NOMO-1 treated with DMSO at 0.1 percent for 48 hours (cell line): ENCODE measurements at regions not wholly inside any gene's neighbourhood (a gene's known extent, or its start where the extent isn't known, plus 50 kb on each side); places are given as distances from the start of the nearest gene placed in this dataset.

Experiments
- DNase-seq: peaks from one replicate; lab custom pipeline; 2025; ENCODE audit not compliant: unreplicated experiment; lab: John Stamatoyannopoulos, UW

DNA sequence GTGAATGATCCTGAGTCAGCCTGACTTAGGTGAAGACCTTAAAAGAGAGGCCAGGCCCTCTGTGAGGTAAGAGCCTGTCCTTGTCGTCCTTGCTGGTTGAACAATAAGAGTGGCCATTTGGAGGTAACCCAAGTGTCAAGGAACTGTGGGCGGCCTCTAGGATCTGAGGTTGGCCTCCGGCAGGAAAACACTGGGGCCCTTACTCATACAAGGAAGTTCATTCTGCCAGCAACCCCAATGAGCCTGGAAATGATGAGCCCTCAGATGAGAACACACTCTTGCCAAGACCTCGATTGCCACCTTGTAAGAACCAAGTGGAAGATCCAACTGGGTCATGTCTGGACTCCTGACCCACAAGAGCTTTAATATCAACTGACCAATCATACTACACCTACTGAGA, 95.5 kb upstream of the LRATD1 start:
- DNase-seq: no peak

DNA sequence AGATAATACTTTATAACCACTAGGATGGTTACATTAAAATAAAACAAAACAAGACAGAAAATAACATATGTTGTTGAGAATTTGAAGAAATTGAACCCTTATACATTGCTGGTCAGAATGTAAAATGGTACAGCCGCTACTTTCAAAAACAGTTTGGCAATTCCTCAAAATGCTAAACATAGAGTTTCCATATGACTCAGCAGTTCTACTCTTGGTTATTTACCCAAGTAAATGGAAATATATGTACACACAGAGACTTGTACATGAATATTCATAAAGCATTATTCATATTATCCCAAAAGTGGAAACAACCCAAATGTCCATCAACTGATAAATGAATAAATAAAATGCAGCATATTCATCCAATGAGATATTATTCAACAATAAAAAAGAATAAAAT, 92.5 kb upstream of the LRATD1 start:
- no peak for DNase-seq

DNA sequence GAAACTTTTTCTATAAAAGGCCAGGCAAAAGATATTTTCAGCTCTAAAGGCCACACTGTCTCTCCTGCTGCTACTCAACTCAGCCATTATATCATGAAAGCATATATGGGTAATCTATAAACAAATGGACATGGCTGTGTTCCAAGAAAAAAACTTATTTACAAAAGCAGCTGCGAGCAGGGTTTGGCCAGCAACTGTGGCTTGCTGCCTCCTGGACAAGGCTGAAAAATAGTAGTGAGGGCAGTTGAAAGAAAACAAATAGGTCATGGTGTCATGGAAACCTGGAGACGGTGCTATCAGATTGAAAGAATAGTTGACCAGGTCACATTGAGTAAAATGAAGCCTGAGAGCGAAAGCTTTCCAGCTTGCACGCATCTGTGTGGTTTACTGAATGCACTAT, 89.2 kb upstream of the LRATD1 start:
- no peak for DNase-seq

DNA sequence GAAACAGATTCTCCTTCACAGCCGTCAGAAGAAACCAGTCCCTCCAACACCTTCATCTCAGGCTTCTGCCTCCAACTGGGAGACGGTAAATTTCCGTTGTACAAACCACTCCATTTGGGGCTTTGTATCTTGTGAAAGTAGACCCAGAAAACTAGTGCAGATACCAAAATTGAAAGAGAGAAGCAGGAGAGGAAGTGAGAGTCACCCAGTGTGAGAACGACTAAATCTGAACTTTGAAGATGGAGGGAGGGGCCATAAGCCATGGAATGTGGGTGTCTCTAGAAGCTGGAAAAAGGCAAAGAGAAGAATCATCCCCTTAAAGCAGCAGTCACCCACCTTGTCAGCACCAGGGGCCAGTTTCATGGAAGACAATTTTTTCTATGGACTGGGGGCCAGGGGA, 88.3 kb upstream of the LRATD1 start:
- no peak for DNase-seq

DNA sequence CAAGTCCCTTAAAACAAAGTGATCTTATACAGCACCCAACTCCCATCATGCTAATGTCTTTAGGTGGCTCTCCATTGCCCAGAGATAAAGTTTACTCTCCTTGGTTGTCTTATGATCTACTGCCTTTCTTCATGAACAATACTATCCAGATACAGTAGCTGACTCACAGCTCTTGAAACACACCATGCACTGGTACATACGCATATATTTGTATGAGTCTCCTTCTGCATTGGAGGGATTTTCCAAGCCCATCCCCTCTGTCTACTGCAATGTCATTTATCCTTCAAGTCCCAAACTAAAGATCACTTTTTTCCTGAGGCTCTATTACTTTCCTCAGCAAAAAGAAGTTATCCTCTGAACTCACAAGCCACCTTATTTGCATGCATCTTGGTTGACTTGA, 84.7 kb upstream of the LRATD1 start:
- no peak for DNase-seq

DNA sequence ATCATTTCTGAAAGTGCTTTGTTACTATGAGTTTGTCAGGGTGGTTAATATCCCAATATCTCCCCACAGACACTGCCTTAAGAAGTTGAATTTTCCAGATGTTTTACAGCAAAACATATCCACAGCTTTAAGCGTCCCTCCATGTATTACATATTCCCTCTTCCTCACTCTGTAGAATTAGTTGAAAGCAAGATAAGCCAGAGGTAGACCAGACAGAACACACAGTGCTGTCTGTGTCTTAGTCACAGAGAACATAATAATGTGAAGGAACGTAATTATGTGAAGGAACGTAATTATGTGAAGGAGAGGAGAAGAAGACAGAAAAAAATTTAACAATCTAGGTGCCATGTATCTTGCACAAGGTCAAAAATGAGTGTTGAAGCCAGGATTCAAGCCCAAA, 81.9 kb upstream of the LRATD1 start:
- DNase-seq: no peak

DNA sequence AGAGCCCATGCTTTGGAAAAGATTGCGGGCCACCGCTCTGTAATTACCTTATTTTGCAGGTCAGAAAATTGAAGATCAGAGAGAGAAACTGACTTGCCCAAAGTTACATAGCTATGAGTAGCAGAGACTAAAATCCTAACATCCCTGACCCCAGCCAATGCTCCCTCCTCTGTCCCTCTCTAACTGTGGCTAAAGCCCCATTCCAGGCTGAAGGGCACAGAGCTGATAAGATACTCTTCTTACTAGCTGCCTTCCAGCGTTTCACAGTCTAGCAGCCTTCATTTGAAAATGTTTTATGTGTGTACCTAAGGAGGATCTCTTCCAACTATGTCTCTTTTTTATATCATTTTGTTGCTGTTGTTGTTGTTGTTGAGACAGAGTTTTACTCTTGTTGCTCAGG, 81.4 kb upstream of the LRATD1 start:
- no peak for DNase-seq

DNA sequence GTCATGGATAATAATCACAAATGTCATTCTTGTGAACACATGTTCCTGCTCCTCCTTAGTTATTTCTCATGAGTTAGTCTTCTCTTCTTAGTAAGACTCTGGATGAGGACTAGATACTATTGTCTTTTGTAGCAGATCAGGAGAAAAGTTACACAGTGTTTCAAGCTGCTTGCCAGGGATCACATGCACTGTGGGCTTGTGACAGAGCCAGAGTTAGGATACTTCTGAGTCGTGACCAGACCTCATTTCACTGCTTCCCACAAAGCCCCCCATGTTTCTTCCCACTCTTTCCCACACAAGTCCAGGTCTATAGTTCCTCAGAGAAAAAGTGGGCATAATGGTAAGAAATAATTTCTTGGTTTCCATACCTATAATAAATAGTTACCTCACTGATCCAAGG, 80.2 kb upstream of the LRATD1 start:
- no peak for DNase-seq

DNA sequence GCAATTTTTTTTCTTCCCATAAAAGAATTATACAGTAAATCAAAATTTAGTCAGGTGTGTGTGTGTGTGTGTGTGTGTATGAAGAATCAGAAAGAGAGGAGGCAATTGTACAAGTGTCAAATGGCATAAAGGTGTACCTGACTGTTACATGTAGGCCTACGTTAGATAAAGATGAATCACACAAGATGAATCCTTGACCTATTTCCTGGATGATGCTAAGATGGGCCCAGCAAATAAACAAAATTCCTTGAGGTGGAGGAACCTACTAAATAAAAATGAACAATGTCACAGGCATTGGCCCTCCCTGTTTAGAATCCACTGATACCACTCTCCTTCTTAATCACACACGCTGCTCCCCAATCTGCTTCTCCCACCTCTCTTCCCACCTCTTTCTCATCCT, 79.7 kb upstream of the LRATD1 start:
- DNase-seq: no peak

DNA sequence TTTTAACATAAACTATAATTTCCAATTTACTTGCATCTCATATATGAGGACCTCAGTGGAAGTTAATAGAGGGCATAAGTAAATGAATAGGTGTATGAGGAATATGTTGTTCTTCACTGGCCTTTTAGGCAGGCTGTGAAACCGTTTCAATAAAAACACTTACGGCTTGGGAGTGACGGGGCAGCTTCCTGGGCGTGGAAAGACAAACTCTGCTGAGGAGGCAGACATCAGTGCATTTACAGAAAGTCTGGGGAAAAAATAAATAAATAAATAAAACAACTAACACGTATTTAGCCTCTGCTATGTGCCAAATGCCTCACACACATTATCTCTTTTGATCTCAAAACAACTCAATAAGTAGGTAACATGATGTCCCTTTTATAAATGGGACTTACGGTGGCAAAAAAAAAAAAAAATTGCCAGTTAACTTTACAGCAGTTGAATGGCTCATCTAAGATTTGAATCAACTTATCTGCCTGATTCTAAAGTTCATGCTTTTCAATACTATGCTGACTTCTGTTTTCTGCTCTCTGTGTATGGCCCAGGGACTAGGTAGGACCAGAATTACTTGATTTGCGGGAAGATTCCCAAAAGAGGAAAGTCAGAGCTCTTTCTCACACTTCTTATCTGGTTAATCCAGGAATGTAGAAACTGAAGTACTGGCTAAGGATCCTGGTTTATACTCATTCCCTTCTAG, 77.5 kb upstream of the LRATD1 start:
- no peak for DNase-seq

DNA sequence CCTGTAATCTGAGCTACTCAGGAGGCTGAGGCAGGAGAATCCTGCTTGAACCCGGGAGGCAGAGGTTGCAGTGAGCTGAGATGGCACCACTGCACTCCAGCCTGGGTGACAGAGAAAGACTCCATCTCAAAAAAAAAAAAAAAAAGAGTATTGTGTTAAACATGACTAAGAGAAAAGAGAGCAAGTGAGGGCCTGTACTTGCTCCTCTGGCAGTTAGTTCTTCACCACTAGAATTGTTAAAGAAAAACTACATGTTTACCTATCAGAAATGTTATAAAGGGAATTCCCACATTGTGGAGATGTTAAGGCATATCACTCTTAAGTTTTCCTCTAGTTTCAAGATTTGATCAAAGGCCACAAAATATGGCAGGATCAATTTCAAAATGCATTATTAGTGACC, 75.4 kb upstream of the LRATD1 start:
- no peak for DNase-seq

DNA sequence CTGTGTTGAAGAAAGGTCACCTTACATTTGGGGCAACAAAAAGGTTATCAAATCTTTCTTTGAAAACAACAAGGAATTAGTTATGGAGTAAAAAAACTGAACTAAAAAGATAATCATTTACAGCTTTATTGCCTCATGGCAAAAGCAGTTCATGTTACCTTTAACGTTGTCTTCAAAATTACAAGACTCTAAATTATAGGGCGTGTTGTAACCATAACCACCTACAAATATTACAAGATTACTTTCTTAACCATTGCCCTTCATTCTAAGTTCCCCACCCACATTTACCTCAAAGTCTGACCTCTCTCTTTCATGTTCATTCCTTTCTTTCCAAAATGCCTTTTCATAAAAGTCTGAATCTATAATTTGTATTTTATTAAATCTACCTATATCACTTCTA, 74.6 kb upstream of the LRATD1 start:
- DNase-seq: no peak

DNA sequence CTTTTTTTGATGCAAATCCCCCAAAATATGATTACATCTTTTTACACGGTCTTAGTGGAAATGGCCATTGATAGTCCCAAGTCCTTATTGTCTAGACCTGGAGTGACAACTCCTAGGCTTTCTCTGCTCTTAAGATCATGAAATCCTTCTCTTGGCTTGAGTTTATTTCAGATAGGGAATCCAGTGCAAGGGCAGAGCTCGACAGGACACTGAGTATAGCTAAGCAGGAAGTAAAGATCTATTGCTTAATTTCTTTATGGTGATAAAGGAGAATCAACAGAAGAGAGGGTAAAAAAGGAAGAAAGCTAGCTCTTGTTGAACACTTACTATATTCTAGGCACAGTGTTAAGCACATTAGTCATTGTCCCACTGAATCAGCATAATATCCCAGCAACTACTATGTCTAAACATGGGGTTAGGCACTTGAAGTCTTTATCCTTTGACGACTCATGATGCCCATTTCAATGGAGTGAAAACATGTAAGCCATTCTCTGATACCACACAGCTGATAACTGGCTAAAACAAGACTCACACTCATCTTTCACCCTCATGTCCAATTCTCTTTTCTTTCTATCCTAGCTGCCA, 74.1 kb upstream of the LRATD1 start:
- no peak for DNase-seq

DNA sequence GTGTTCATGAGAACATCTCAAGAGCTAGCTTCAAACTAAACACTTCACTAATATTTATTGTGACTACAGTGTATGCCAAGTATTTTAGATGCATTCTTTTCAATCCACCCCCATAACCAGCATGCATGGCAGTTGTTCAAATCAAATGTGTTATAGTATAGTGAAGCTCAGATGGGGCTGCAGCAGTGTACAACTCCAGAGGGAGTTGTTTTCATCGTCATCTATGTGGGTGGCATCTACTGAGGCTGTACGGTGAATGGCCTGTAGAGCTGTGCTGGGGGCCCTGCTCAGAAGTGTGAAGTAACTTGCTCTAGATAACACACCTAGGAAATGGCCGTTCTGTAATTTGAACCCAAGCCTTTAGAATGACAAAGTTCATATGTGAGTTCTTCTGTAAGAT, 71.8 kb upstream of the LRATD1 start:
- DNase-seq: no peak

DNA sequence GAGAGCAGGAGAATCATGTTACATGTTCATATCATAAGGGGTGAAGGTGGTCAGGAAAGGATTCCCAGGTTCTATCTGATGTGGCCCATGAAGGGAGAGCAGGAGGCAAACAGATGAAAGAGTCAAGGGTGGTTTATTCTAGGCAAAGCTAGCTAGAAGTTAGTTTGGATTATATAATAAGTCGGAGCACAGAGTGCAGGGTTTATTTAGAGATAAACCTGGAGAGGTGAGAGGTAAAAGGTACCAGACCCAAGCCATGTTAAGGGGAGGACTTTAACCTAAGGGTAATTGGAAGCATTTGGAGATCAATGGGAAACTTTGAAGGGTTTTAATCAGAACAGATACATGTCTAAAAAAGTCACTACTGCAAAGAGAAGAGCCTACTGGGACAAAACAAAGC, 69.2 kb upstream of the LRATD1 start:
- no peak for DNase-seq

DNA sequence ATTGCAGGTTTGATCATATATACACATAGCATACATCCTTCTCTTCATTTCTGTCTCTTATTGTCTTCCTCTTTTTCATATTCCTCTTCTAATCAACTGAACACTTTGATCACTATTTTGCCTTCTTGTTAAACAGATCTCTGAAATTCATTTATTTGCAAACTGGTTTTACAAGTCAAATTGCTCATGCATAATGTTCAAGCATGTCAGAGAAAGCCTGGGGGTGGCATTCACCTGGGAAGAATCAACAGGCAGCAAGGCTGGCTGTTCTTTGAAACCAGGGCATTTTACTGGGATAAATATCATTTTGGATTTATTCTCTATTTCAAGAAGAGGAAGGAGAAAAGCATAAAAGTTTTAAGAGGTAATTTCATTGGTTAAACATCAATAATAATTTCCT, 66.9 kb upstream of the LRATD1 start:
- no peak for DNase-seq

DNA sequence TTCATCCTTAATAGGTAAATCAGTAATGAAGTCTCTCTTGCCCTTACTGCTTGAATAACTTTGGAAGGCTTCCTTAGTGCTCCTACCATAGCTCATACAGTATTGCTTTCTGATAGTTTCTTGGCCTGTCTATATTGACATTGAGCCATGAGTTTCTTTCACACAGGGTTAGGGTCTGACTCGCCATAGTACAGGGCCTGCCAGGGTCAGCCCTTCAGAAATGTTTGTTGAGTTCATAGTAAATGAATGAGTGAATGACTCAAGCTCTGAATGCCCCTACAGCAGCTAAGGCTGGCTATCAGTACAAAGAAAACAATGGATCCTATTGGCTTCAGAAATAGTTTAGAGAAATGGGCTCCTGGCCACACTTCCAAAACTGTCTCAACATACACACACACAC, 65.0 kb upstream of the LRATD1 start:
- no peak for DNase-seq

DNA sequence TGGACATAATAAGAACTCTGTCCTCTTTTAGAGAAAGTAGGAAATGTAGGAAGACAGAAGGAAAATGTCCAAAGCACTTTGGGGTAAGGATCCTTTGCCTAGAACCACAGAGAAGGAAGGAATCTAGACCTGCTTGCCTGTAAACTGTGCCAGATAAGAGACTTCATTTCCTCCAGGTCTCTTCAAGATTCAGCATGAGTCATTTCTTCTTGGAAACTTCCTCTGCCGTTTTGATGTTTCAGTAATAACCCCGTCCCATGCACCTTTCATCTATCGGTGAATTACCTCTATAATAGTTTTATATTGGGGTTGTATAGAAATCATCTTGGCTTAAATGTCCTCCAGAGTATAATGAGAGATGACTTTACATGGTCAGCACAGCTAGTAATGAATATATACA, 63.2 kb upstream of the LRATD1 start:
- no peak for DNase-seq

DNA sequence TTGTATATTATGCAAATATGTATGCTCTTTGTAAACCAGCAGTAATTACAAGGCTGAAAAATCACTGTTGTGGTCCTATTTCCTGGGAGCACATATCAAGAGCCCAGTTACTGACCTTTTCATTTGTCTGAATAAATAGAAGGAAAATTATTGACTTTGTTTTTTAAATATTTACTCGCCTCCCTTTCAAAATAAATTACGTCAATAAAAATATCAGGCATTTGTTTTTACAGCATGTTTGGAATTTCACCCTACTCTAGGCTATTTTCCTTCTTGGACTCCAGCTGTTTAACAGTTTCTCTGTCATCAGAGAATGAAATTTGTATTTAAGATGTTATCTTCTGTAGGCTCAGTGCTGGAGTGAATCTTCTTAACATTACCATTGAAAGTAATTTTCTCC, 59.9 kb upstream of the LRATD1 start:
- DNase-seq: no peak

DNA sequence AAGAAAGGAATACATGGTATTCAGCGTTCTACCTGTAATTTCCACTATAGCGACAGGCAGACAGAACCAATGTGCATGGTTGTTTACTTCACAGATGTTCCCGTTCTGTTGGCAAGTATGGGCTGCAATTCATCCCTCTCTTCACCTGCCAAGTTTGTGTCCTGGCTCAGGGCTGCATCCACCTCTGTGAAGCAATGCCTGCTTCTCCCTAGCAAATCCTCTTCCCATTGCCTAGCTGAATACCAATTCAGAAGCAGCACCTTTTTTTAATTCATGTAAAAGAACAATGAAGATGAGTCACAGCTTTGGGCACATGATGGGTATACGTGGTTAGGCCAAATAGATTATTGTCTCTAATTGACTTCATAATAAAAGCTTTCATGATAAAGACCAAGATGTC, 54.7 kb upstream of the LRATD1 start:
- DNase-seq: no peak
